K562 (cell line): ENCODE measurements at regions not wholly inside any gene's neighbourhood (a gene's known extent, or its start where the extent isn't known, plus 50 kb on each side); places are given as distances from the start of the nearest gene placed in this dataset.

ENCODE experiments used
- EP300 ChIP-seq: IDR thresholded peaks from 2 replicates; pipeline ENCODE4 v1.6.1; 2012; ENCODE audit warnings: low read length, improper control_type of control experiment
- EZH2 ChIP-seq: IDR thresholded peaks from 2 replicates; pipeline ENCODE4 v1.6.1; 2012; ENCODE audit warnings: low read depth, mild to moderate bottlenecking, inconsistent platforms, low read length, borderline replicate concordance
- PHTF2 ChIP-seq: fragments of 250-450 bp; sonication (Bioruptor Pico); IDR thresholded peaks from 2 replicates; pipeline ENCODE4 v1.5.0; 2021; ENCODE audit warnings: mild to moderate bottlenecking
- POLR2A ChIP-seq: fragments of 450-650 bp; conservative IDR thresholded peaks from 2 replicates; pipeline ENCODE4 v1.6.1; 2016
- TRIM24 ChIP-seq, 2 experiments: fragments of 450-650 bp; IDR thresholded peaks; 2 replicates each; pipeline ENCODE4 v1.6.1; 2016
- USF1 ChIP-seq: sonication (generic); formaldehyde crosslinking; IDR thresholded peaks from 2 replicates; pipeline ENCODE4 v1.9.0; 2022; ENCODE audit warnings: mild to moderate bottlenecking, missing genetic modification reagents
- YY1 ChIP-seq, 3 experiments: IDR thresholded peaks; 2 replicates each; pipeline ENCODE4 v1.6.1; 2011; ENCODE audit warnings: low read length in 2 of 3, mild to moderate bottlenecking in 2 of 3, moderate library complexity in 2 of 3, borderline replicate concordance in 1 of 3, control low read depth in 1 of 3, low read depth in 1 of 3; ENCODE audit not compliant: insufficient read depth in 3 of 3, insufficient replicate concordance in 2 of 3, control insufficient read depth in 1 of 3, insufficient read length in 1 of 3; ENCODE audit errors: extremely low read depth in 1 of 3
- ZNF143 ChIP-seq: sonication (generic); formaldehyde crosslinking; IDR thresholded peaks from 2 replicates; pipeline ENCODE4 v1.9.0; 2022; ENCODE audit warnings: mild to moderate bottlenecking, missing genetic modification reagents
- ZNF561 ChIP-seq: fragments of 450-650 bp; formaldehyde crosslinking; conservative IDR thresholded peaks from 2 replicates; pipeline ENCODE4 v1.4.0; 2020; ENCODE audit warnings: mild to moderate bottlenecking, moderate library complexity
- TF ChIP-seq, protein P1 (sequence below): sonication (generic); formaldehyde crosslinking; IDR thresholded peaks from 2 replicates; pipeline ENCODE4 v1.8.1; 2023; ENCODE audit warnings: mild to moderate bottlenecking, missing genetic modification reagents
- TF ChIP-seq, protein P2 (sequence below), 3 experiments: IDR thresholded peaks in 2 of 3; conservative IDR thresholded peaks in 1 of 3; 2 replicates each; pipeline ENCODE4 v1.5.1; 2011 to 2012; ENCODE audit warnings: low read length in 3 of 3, mild to moderate bottlenecking in 3 of 3, control low read depth in 2 of 3, improper control_type of control experiment in 1 of 3, inconsistent platforms in 1 of 3, low read depth in 1 of 3, mixed read lengths in 1 of 3, moderate library complexity in 1 of 3; ENCODE audit not compliant: insufficient read depth in 2 of 3

GRCh38 chr7:157471259-157472125 is 134.7 kb downstream of the DNAJB6 start:
- TF ChIP-seq, protein P1, sequence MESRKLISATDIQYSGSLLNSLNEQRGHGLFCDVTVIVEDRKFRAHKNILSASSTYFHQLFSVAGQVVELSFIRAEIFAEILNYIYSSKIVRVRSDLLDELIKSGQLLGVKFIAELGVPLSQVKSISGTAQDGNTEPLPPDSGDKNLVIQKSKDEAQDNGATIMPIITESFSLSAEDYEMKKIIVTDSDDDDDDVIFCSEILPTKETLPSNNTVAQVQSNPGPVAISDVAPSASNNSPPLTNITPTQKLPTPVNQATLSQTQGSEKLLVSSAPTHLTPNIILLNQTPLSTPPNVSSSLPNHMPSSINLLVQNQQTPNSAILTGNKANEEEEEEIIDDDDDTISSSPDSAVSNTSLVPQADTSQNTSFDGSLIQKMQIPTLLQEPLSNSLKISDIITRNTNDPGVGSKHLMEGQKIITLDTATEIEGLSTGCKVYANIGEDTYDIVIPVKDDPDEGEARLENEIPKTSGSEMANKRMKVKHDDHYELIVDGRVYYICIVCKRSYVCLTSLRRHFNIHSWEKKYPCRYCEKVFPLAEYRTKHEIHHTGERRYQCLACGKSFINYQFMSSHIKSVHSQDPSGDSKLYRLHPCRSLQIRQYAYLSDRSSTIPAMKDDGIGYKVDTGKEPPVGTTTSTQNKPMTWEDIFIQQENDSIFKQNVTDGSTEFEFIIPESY (CRISPR knock-in tag), result no peak
- TF ChIP-seq EP300 (no peak), ZNF143 (CRISPR knock-in tag) (no peak), ZNF561 (CRISPR knock-in tag) (no peak), TRIM24 (IDR thresholded peaks at IDR 0.05) (no peak), EZH2 (no peak), USF1 (CRISPR knock-in tag) (no peak), PHTF2 (no peak), YY1 (IDR thresholded peaks at IDR 0.05; ENCODE audit: borderline replicate concordance in 1 of 3, control insufficient read depth in 1 of 3, extremely low read depth in 1 of 3, insufficient read depth in 3 of 3, insufficient read length in 1 of 3, insufficient replicate concordance in 2 of 3, low read depth in 1 of 3, low read length in 2 of 3) (no peak), POLR2A (no peak)
- TF ChIP-seq, protein P2, sequence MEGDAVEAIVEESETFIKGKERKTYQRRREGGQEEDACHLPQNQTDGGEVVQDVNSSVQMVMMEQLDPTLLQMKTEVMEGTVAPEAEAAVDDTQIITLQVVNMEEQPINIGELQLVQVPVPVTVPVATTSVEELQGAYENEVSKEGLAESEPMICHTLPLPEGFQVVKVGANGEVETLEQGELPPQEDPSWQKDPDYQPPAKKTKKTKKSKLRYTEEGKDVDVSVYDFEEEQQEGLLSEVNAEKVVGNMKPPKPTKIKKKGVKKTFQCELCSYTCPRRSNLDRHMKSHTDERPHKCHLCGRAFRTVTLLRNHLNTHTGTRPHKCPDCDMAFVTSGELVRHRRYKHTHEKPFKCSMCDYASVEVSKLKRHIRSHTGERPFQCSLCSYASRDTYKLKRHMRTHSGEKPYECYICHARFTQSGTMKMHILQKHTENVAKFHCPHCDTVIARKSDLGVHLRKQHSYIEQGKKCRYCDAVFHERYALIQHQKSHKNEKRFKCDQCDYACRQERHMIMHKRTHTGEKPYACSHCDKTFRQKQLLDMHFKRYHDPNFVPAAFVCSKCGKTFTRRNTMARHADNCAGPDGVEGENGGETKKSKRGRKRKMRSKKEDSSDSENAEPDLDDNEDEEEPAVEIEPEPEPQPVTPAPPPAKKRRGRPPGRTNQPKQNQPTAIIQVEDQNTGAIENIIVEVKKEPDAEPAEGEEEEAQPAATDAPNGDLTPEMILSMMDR (IDR thresholded peaks at IDR 0.05 in 2 of 3, conservative IDR thresholded peaks at IDR 0.05 in 1 of 3; ENCODE audit: insufficient read depth in 2 of 3, low read depth in 1 of 3, low read length in 3 of 3), result no peak
